Fibroblast of lung (primary cell): ENCODE measurements at regions not wholly inside any gene's neighbourhood (a gene's known extent, or its start where the extent isn't known, plus 50 kb on each side); places are given as distances from the start of the nearest gene placed in this dataset.

Source experiments
- CTCF ChIP-seq, 2 donors: IDR thresholded peaks in 1 of 2; conservative IDR thresholded peaks in 1 of 2; 1 replicate in 1 of 2; 2 replicates in 1 of 2; pipeline ENCODE4 v1.5.1; 2011 to 2012; ENCODE audit warnings: low read length in 2 of 2, control low read depth in 1 of 2, inconsistent platforms in 1 of 2, low read depth in 1 of 2, mild to moderate bottlenecking in 1 of 2
- EZH2 ChIP-seq: IDR thresholded peaks from 2 replicates; pipeline ENCODE4 v1.5.1; 2012; ENCODE audit warnings: low read length, control low read depth, mild to moderate bottlenecking; ENCODE audit errors: missing control alignments

- TF ChIP-seq CTCF (conservative IDR thresholded peaks at IDR 0.05 in 1 of 2, IDR thresholded peaks at IDR 0.05 in 1 of 2; ENCODE audit: low read depth in 1 of 2, low read length in 2 of 2) (no peak), EZH2 (no peak)
These were observed 825.9 kb upstream of the IGFBP3 start for GRCh38 chr7:46746695-46747687.
